Motor neuron (in vitro differentiated cells): ENCODE measurements at regions not wholly inside any gene's neighbourhood (a gene's known extent, or its start where the extent isn't known, plus 50 kb on each side); places are given as distances from the start of the nearest gene placed in this dataset.

Source experiments
- ATAC-seq, 8 experiments: fragments of 200-7000 bp; cut with Tn5 transposase; replicated peaks in 6 of 8; 2 replicates each; pipeline ENCODE4 v1.8.0; 2021; ENCODE audit warnings: mild to moderate bottlenecking in 8 of 8, moderate library complexity in 8 of 8
- H3K27ac ChIP-seq, 2 donors: fragments of 250-450 bp; sonication (Bioruptor Pico); 2 replicates each; pipeline ENCODE4 v1.9.0; 2021; ENCODE audit warnings: antibody characterized with exemption in 2 of 2, mild to moderate bottlenecking in 2 of 2, moderate library complexity in 1 of 2
- H3K4me1 ChIP-seq, 2 donors: fragments of 250-450 bp; sonication (Bioruptor Pico); replicated peaks in 1 of 2; 2 replicates each; pipeline ENCODE4 v1.6.1; 2021; ENCODE audit warnings: antibody characterized with exemption in 2 of 2, mild to moderate bottlenecking in 2 of 2, moderate library complexity in 1 of 2
- H3K4me3 ChIP-seq, 5 donors: fragments of 250-450 bp; sonication (Bioruptor Pico); 2 replicates each; pipeline ENCODE4 v1.9.0; 2021; ENCODE audit warnings: antibody characterized with exemption in 5 of 5, mild to moderate bottlenecking in 5 of 5, moderate library complexity in 4 of 5
- WGBS, 10 experiments: fragments of 450-650 bp; shearing (Covaris generic); methylation state at CpG; one replicate each; pipeline ENCODE4 v1.0.0; 2022; 5-methylcytosine and 5-hydroxymethylcytosine counted together
- in situ Hi-C, 9 experiments: fragments of 400-800 bp; cut with MboI; loops; one replicate each; pipeline ENCODE4 v1.15.0; 2021; ENCODE audit warnings: low sequenced_read_pairs in 9 of 9, low pct_unique_long_range_greater_than_20kb in 2 of 9; ENCODE audit not compliant: unreplicated experiment in 9 of 9

DNA sequence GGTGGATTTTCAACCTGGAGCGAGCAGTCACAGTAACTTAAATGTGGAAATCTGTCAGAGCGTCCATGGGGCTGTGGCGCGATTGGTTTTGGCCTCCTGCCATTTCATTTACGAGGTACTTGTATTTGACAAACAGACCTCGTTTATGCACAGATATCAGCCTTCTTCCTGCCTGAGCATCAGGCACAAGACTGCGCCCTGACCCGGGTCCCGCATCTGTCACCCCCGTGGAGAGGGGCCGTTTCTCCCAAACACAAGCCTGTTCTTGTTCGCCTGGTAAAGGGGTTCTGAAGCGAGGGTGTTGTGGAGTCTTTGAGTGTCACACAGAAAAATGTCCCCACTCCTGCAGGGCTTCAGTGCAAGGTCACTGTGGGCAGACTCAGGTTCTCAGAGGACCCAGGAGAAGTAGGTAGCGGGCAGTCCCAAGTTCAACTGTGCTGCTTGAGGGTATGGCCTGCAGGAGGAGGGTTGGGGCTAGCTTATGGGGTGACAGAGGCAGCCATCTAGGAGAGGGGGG, 202.3 kb downstream of the URI1 start:
- no peak for ATAC-seq
- 0 to 100% (median 82%) methylated on average over 1 to 12 of the region's 14 CpGs; no CpG with 5 or more reads in 1 of the 10 experiments for WGBS, 10 experiments
- Histone ChIP-seq H3K4me3 (no peak overlapping the region), H3K4me1 (no peaks in the 10 kb centered on the region), H3K27ac (no peak overlapping the region)
- in situ Hi-C loops = no loop called here

DNA sequence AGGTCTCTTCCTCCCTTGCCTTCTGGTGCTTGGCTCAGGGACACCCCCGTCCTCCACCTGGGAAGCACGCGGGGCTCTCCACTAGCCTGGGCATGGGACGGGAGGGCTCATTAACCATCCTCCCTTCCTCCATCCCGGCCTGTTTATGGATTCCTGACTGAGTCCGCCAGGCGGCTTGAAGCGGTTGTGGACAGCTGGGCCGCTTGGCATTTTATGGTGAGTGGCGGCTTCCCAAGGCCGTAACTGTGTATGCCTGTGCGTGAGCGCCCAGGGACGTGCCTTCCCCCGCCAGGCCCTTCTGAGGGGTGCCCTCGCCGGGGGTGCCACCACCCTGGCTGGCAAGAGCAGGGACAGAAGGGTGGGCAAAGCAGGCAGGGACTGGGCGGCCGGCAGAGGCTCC, 202.8 kb downstream of the URI1 start:
- in situ Hi-C loops = no loop called here
- H3K4me1 ChIP-seq = no peaks in the 10 kb centered on the region
- no peak overlapping the region for H3K4me3 ChIP-seq
- ATAC-seq = no peak
- 73% methylated on average over 3 of the region's 19 CpGs; no CpG with 5 or more reads in 9 of the 10 experiments for WGBS, 10 experiments
- H3K27ac ChIP-seq = no peak overlapping the region

DNA sequence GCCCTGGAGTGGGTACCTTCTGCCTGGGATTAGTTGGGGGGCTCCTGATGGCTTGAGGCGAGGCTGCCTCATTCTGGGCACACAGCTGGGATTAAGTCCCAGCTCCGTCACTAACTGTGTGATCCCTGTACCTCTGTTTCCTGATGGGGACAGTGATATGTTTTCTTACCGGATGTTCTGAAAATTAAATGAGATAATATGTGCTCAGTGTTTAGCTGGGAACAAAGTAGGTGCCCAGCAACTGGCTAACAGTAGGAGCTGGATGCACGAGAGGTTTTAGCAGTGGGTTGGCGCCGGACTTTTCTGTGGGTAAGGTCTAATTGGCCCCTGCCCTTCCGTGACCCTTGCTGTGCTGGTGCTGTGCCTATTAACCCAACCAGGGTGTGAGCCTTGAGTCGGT, 203.4 kb downstream of the URI1 start:
- no peak for ATAC-seq
- WGBS, 10 experiments = 40 to 100% (median 85%) methylated on average over 1 to 5 of the region's 8 CpGs; no CpG with 5 or more reads in 4 of the 10 experiments
- peaks cover 0 to 2% of the 10 kb centered on the region in 2 donors for H3K4me1 ChIP-seq

DNA sequence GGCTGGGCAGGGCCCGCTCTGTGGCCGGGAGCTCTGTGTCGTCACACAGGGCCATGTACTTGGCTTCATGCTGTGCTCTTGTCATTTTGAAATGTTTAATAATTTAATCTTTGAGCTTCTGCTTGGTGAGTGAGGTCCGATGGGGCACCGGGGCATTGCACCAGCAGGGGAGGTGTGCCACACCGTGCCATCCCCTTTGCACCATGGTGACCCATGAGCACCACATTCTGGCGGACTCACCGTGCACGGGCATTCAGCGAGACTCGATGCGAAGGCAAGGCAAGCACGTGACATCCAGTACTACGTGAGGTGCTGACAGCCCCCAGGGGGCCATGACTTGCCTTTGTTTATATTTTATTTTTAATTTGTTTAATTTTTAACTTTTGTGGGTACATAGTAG, 204.3 kb downstream of the URI1 start:
- in situ Hi-C loops = no loop called here
- WGBS, 10 experiments = 73 to 100% (median 90%) methylated on average over 2 to 11 of the region's 14 CpGs; no CpG with 5 or more reads in 5 of the 10 experiments

More for the DNA sequence above, 203.4 kb downstream of the URI1 start:
- in situ Hi-C loops = no loop called here
- Histone ChIP-seq H3K4me3 (no peak overlapping the region), H3K27ac (no peak overlapping the region)

DNA sequence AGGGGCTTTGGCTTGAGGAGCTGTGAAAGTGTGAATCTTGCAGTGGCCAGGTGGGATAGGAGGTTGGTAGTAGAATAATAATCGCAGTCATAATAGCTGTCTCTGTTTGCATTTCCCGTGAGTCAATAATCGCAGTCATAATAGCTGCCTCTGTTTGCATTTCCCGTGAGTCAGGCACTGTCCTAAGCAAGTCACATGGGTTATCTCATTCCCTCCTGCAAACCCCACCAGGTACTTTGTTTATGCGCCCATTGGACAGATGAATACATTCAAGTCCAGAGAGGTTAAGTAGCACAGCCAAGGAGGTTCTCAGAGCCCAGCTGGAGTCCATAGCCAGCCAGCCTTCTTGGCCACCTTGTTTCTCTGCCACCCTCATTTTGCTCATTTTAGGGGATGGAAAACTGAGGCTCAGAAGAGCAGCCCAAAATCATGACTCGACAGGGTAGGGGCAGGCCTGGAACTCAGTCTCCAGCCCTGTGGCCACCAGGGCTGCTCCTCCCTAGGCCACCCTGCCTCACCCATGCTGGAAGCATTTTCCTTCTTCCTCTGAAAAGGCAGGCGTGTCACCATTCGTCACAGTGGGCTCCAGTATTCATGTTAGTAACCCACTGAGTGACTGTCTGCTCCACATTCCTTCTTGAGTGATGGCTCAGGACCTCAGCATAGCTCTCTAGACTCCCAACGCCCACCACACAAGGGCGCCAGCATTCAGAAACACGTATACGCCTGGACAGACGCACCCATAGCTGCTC, 206.2 kb downstream of the URI1 start:
- Histone ChIP-seq H3K27ac (no peak overlapping the region), H3K4me1 (peaks cover 1 to 13% of the 10 kb centered on the region in 2 donors), H3K4me3 (no peak overlapping the region)
- in situ Hi-C loops = no loop called here
- 20 to 90% (median 46%) methylated on average over 1 to 11 of the region's 13 CpGs; no CpG with 5 or more reads in 2 of the 10 experiments for WGBS, 10 experiments
- peak in 6 of 8 experiments; percentile 10 to 71 (median 22) for ATAC-seq

More for the DNA sequence above, 204.3 kb downstream of the URI1 start:
- H3K4me3 ChIP-seq = no peak overlapping the region
- no peak overlapping the region for H3K27ac ChIP-seq
- ATAC-seq = no peak
- peaks cover 0 to 6% of the 10 kb centered on the region in 2 donors for H3K4me1 ChIP-seq

DNA sequence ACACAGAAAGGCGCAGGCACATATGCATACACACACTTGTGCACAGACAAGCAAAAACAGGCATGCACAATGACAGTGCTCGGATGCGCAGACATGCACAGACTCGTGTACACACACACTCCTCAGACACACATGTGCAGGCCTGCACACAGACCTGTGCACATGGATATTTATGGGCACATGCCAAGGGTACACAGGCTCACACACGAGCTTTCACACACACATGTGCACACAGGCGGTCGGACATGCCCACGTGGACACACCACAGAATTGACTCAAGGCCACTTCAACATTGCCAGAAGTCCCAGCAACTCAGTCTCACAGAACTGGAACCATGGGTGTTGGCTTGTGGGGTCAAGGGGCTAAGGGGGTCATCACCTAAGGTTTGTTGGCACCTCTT, 206.8 kb downstream of the URI1 start:
- WGBS, 10 experiments = 50 to 95% (median 80%) methylated on average over 1 to 4 of the region's 8 CpGs; no CpG with 5 or more reads in 5 of the 10 experiments
- in situ Hi-C loops = no loop called here
- ATAC-seq = no peak

DNA sequence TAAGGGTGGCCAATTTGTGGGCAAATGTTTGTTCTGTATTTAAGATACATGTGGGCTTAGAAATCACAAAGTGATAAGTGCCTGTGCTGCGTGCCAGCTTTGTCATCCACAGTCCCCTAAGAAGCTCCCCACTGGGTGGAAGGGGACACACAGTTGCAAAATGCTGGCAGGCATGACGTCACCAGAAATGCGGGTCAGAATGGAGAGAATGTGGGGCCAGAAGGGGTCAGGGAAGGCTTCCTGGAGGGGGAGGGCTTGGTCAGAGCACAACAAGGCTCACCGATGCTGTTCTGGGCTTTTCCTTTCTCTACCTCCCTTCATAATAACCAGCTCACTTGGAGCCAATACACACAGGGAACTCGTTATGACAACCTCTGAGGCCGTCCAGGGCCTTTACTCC, 207.3 kb downstream of the URI1 start:
- H3K27ac ChIP-seq = no peak overlapping the region
- peaks cover 9 to 24% of the 10 kb centered on the region in 2 donors for H3K4me1 ChIP-seq
- WGBS, 10 experiments = 20 to 80% (median 33%) methylated on average over 1 to 4 of the region's 6 CpGs; no CpG with 5 or more reads in 6 of the 10 experiments
- in situ Hi-C loops = no loop called here
- H3K4me3 ChIP-seq = no peak overlapping the region
- ATAC-seq = no peak

More for the DNA sequence above, 206.8 kb downstream of the URI1 start:
- Histone ChIP-seq H3K27ac (no peak overlapping the region), H3K4me1 (peaks cover 7 to 19% of the 10 kb centered on the region in 2 donors), H3K4me3 (no peak overlapping the region)

DNA sequence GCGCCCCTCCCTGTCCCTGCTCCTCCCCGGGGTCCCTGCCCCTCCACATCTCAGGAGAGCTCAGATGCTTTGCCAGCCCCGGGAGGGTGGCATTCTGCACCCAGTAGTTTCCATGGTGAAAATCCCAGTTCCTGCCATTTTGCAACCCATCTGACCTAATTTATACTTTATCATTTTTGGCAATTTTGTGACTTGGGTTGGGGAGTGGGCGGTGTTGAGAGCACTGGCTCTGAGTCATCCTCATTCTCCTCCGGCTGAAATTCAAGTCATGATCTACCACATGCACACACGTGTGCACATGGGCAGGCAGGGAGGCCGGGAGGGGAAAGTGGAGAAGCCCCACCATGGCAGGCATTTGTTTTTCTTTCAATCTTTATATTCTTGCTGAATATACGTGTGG, 208.6 kb downstream of the URI1 start:
- WGBS, 10 experiments = 20 to 61% (median 42%) methylated on average over 1 to 5 of the region's 8 CpGs; no CpG with 5 or more reads in 5 of the 10 experiments
- in situ Hi-C loops = no loop called here
- peak; percentile 25 to 89 (median 84) for ATAC-seq
- Histone ChIP-seq H3K4me3 (no peak overlapping the region), H3K27ac (no peak overlapping the region), H3K4me1 (peaks cover 19 to 37% of the 10 kb centered on the region in 2 donors)

DNA sequence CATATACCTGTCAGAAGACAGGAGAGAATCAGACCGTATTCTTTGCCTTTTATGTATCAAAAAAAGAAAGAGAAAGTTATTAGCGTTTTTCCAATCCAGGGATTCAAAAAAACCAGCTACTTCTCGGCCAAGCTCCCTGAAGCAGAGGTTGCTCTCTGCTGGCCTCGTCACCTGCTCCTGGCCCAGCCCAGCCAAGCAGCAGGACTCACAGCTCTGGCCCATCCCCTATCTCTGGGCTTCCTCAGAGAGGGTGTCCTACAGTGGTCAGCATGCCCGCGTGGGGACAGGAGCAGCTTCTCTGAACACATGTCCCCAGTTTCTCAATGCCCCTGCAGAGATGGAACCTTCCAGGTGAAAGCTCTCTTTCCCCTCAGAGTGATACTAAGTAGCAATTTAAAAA, 209.0 kb downstream of the URI1 start:
- in situ Hi-C loops = no loop called here
- no peak overlapping the region for H3K27ac ChIP-seq
- ATAC-seq = peak in 4 of 8 experiments; percentile 27 to 39 (median 32)
- peaks cover 23 to 41% of the 10 kb centered on the region in 2 donors for H3K4me1 ChIP-seq
- WGBS, 10 experiments = 43 to 92% (median 63%) methylated on average over 2 to 5 of the region's 6 CpGs; no CpG with 5 or more reads in 3 of the 10 experiments
- no peak overlapping the region for H3K4me3 ChIP-seq

DNA sequence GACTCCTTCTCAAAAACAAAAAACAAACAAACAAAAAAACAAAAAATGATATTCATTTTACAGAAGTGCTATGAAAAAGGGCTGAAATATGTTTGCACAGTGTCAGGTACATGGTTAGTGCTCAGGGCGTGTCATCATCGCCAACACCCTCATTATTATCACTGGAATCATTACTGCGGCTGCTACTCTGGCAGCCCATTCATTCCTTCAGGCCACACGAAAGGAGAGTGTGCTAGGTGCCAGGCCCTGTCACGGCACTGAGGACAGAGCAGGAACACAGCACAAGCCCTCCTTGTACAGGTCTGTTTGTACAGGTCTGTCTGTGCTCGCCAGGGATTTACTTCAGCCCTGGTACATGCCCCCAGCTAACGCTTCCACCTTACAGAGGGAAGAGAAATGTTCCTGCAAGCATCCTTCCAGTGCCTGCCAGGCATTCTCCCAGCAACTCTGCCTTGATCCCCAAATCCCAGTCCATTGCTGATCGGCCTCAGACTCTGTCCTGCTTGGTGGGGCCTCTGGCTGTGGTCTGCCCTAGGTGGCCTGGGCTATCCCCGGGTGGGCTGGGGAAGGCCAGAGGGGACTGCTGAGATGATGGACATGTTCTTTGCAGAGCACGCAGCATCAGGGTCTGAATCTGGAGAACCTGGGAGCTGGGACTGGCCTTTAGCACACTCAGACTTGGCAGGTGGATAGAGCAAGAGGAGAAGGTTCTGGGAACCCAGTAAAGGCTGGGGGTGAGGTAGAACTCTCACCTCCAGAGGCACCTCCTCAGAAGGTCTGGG, 210.7 kb downstream of the URI1 start:
- peaks cover 23 to 41% of the 10 kb centered on the region in 2 donors for H3K4me1 ChIP-seq
- in situ Hi-C loops = no loop called here
- no peak overlapping the region for H3K4me3 ChIP-seq
- 40 to 100% (median 95%) methylated on average over 1 to 7 of the region's 10 CpGs; no CpG with 5 or more reads in 3 of the 10 experiments for WGBS, 10 experiments
- no peak for ATAC-seq
- no peak overlapping the region for H3K27ac ChIP-seq

DNA sequence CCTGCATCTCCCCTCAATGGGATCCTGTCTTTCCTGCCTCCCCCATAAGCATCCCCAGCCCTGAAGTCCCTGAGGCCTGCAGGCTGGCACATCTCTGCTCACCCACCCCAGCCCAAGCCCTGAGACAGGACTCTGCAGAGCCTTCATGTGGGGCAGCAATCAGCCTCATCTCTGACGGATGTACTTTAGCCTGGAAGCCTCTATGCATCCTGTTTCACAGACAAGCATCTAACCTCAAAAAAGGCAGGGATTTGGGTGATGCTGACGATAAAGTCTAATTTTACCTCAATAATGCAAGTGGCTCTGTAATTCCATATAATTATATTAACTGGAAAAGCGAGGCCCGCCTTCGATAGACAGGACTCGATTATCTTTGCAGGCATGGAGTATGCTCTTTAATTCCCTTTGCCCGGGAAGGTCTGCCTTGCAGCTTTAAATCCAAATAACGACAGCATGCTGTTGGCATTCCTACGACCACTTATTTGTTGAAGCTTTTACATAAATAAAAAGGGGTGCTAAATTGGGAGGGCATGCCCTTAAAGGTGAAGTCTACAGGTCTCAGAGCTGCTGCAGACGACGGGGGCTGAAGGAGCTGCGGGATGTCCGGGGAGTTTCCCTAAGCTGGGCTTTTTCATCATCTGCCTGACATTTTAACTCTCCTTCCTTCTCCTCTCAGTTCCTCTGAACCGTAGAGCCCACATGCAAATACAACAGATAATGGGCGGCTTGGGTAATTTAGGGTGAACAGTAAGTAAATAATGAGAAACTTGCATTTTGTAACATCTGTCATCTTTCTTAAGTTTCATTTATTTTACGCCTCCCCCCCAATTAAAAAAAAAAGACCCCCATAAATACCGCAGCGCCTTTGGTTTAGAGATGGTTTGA, 211.5 kb downstream of the URI1 start:
- peak in 1 of 8 experiments; percentile 9 for ATAC-seq
- in situ Hi-C loops = no loop called here
- 18 to 75% (median 43%) methylated on average over 2 to 11 of the region's 18 CpGs; no CpG with 5 or more reads in 1 of the 10 experiments for WGBS, 10 experiments

DNA sequence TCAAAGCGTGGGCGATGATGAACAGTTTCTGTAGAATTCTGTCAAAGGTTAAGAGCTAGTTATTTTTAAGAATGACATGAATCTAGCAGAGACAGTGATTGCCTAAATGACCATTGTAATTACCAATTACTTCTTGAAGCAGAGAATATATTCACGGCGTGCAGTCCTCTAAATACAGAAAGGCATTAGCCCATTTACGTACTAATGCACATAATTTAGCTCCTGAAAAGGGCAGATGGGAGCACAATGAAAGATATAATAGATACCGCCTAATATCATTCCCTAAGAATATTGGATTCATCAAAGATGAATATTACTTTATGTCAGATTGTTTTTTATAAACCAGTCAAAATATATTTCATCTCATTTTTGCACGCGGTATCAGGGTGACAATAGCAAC, 212.4 kb downstream of the URI1 start:
- in situ Hi-C loops = no loop called here

More for the DNA sequence above, 211.5 kb downstream of the URI1 start:
- Histone ChIP-seq H3K4me1 (peaks cover 24 to 41% of the 10 kb centered on the region in 2 donors), H3K4me3 (no peak overlapping the region), H3K27ac (no peak overlapping the region)

More for the DNA sequence above, 212.4 kb downstream of the URI1 start:
- H3K27ac ChIP-seq = no peak overlapping the region
- peaks cover 29 to 41% of the 10 kb centered on the region in 2 donors for H3K4me1 ChIP-seq
- H3K4me3 ChIP-seq = no peak overlapping the region
- peak in 2 of 8 experiments; percentile 12 to 49 for ATAC-seq
- 31 to 90% (median 76%) methylated on average over 3 to 8 of the region's 8 CpGs; no CpG with 5 or more reads in 1 of the 10 experiments for WGBS, 10 experiments
